ENCODE measurements at regions not wholly inside any gene's neighbourhood (a gene's known extent, or its start where the extent isn't known, plus 50 kb on each side); places are given as distances from the start of the nearest gene placed in this dataset.

DNA sequence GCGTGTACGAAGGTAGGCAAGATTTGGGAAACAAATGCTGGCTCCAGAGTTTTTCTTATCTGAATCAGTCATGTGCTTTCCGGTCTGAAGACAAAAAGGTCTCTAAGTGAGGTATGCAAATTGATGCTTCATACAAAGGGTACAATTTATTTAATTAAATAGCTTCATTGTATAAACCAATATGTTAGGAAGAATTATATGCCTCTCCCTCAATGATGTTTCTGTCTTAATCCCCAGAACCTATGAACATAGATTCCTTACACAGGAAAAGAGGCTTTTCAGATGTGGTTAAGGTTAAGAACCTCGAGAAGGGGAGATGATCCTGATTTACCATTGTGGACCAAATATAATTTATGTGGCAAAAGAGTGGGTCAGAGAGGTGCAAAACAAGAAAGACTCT is 543.5 kb upstream of the PCDH10 start:
- no peak overlapping the region for H4K5ac ChIP-seq (ENCODE audit: insufficient read length, low read depth, low read length)
- no peak overlapping the region for H3K23ac ChIP-seq (ENCODE audit: insufficient read length, low read depth, low read length)
- no peaks in the 10 kb centered on the region for H3K9me3 ChIP-seq (ENCODE audit: control insufficient read depth, low read depth, low read length)
- Mint-ChIP-seq H3K36me3 (ENCODE audit: insufficient read depth in 1 of 3, low read depth in 3 of 3) (peaks cover 0 to 11% (median 1%) of the 10 kb centered on the region in 3 experiments; a peak in 2 of 7 replicates), H3K4me3 (no peak overlapping the region), H3K27me3 (ENCODE audit: low read depth) (no peaks in the 10 kb centered on the region), H3K27ac (no peak overlapping the region; a peak in 1 of 7 replicates), H3K9me3 (peaks cover 0 to 4% of the 10 kb centered on the region in 2 experiments; a peak in 2 of 5 replicates), H3K4me1 (no peaks in the 10 kb centered on the region)
- H3K79me1 ChIP-seq (ENCODE audit: insufficient read depth, low read depth, low read length, poor library complexity, severe bottlenecking) = no peaks in the 10 kb centered on the region
- no peak overlapping the region for H3K4me2 ChIP-seq (ENCODE audit: insufficient read depth, insufficient read length, low read length)
- TF ChIP-seq, protein P1, sequence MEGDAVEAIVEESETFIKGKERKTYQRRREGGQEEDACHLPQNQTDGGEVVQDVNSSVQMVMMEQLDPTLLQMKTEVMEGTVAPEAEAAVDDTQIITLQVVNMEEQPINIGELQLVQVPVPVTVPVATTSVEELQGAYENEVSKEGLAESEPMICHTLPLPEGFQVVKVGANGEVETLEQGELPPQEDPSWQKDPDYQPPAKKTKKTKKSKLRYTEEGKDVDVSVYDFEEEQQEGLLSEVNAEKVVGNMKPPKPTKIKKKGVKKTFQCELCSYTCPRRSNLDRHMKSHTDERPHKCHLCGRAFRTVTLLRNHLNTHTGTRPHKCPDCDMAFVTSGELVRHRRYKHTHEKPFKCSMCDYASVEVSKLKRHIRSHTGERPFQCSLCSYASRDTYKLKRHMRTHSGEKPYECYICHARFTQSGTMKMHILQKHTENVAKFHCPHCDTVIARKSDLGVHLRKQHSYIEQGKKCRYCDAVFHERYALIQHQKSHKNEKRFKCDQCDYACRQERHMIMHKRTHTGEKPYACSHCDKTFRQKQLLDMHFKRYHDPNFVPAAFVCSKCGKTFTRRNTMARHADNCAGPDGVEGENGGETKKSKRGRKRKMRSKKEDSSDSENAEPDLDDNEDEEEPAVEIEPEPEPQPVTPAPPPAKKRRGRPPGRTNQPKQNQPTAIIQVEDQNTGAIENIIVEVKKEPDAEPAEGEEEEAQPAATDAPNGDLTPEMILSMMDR (conservative IDR thresholded peaks at IDR 0.05) = no peak
- no peaks in the 10 kb centered on the region for H4K20me1 ChIP-seq (ENCODE audit: control insufficient read depth, insufficient read depth, insufficient read length)
- H3K79me2 ChIP-seq (ENCODE audit: insufficient read depth, low read length) = no peaks in the 10 kb centered on the region
- WGBS (ENCODE audit: extremely low coverage, insufficient read length, low lambda C conversion rate) = no CpG with 5 or more reads among the region's 4 CpGs
- H2BK5ac ChIP-seq (ENCODE audit: insufficient read length, low read length) = no peak overlapping the region
- H3K4me1 ChIP-seq (ENCODE audit: insufficient read depth, low read length) = no peaks in the 10 kb centered on the region
- H3K27me3 ChIP-seq (ENCODE audit: insufficient read depth, low read length) = no peaks in the 10 kb centered on the region
- H3K23me2 ChIP-seq (ENCODE audit: insufficient read length, low read depth, low read length, poor library complexity, severe bottlenecking) = no peaks in the 10 kb centered on the region
- no peak overlapping the region for H3K9ac ChIP-seq (ENCODE audit: extremely low read depth, insufficient read length, low read length)
- no peak overlapping the region for H2BK120ac ChIP-seq (ENCODE audit: low read depth, low read length, poor library complexity, severe bottlenecking)
- H3K27ac ChIP-seq (ENCODE audit: insufficient read length, low read depth, low read length) = no peak overlapping the region
- no peak overlapping the region for H3K14ac ChIP-seq (ENCODE audit: insufficient read depth, low read length)
- H2BK15ac ChIP-seq (ENCODE audit: low read depth, low read length) = no peak overlapping the region
- no peak overlapping the region for H2BK20ac ChIP-seq (ENCODE audit: low read depth, low read length, poor library complexity, severe bottlenecking)
- H3K56ac ChIP-seq (ENCODE audit: insufficient read length, low read depth, low read length) = no peak overlapping the region
- H2BK12ac ChIP-seq (ENCODE audit: insufficient read length, low read depth, low read length) = no peak overlapping the region
- H2AFZ ChIP-seq (ENCODE audit: low read length) = no peak overlapping the region
- H4K91ac ChIP-seq (ENCODE audit: insufficient read length, low read depth, low read length) = no peak overlapping the region
- no peak for DNase-seq
- H4K8ac ChIP-seq (replicated peaks; ENCODE audit: insufficient read length, low read depth, low read length) = no peak overlapping the region
- no peak overlapping the region for H3K18ac ChIP-seq (ENCODE audit: insufficient read length, low read depth, low read length)
- H3K4ac ChIP-seq (ENCODE audit: low read depth, low read length) = no peak overlapping the region
- H2AK5ac ChIP-seq (ENCODE audit: insufficient read length, low read length) = no peak overlapping the region
- H3T11ph ChIP-seq (ENCODE audit: low read length) = no peak overlapping the region
